Lower lobe of right lung (tissue), 2 donors: ENCODE measurements at regions not wholly inside any gene's neighbourhood (a gene's known extent, or its start where the extent isn't known, plus 50 kb on each side); places are given as distances from the start of the nearest gene placed in this dataset.
A peak's percentile ranks its signal among the peaks of the same experiment; 100 is the strongest.

Experiments
- ATAC-seq, 2 donors: fragments of 200-7000 bp; cut with Tn5 transposase; one replicate each; pipeline ENCODE4 v1.9.1; 2020 to 2022; ENCODE audit warnings: mild to moderate bottlenecking in 2 of 2, moderate library complexity in 2 of 2
- DNase-seq: peaks from one replicate; pipeline ENCODE4 v3.0.0-alpha.2; 2020
- H3K27ac ChIP-seq: fragments of 200-600 bp; one replicate; pipeline ENCODE4 v1.8.0; 2022
- H3K27me3 ChIP-seq: fragments of 200-600 bp; one replicate; pipeline ENCODE4 v1.8.0; 2022; ENCODE audit warnings: low read depth
- H3K36me3 ChIP-seq: fragments of 200-600 bp; one replicate; pipeline ENCODE4 v1.8.0; 2022; ENCODE audit warnings: mild to moderate bottlenecking
- H3K4me1 ChIP-seq: fragments of 200-600 bp; one replicate; pipeline ENCODE4 v1.8.0; 2022
- H3K4me3 ChIP-seq: fragments of 200-600 bp; one replicate; pipeline ENCODE4 v1.8.0; 2022; ENCODE audit warnings: mild to moderate bottlenecking
- H3K9me3 ChIP-seq: fragments of 200-600 bp; one replicate; pipeline ENCODE4 v1.8.0; 2022
- intact Hi-C: fragments of 100-400 bp; cut with DNase I; formaldehyde crosslinking; loops from one replicate; pipeline ENCODE4 v1.11.0; 2022
- TF ChIP-seq, protein P1 (sequence below): fragments of 200-600 bp; IDR thresholded peaks from one replicate; pipeline ENCODE4 v1.8.0; 2022; ENCODE audit warnings: antibody characterized with exemption, mild to moderate bottlenecking
- donor health status: DM: no; HTN: yes; CAD: no; lungs with severe emphysema.

DNA sequence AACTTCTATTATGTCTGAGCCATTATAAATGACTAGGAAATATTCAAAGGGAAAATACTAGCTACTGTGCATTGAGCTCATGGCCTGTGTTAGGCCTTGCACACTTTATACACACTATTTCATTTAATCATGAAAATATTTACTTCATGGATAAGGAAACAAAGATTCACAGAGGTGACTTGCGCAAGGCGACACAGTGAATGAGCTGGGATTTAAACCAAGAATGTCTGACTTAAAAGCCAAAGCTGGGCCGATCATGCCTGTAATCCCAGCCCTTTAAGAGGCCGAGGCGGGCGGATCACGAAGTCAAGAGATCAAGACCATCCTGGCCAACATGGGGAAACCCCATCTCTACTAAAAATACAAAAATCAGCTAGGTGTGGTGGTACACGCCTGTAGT is 231.5 kb downstream of the MIAT start:
- no peaks in the 10 kb centered on the region for H3K9me3 ChIP-seq
- no peaks in the 10 kb centered on the region for H3K36me3 ChIP-seq
- H3K4me1 ChIP-seq = peaks cover 5% of the 10 kb centered on the region
- TF ChIP-seq, protein P1, sequence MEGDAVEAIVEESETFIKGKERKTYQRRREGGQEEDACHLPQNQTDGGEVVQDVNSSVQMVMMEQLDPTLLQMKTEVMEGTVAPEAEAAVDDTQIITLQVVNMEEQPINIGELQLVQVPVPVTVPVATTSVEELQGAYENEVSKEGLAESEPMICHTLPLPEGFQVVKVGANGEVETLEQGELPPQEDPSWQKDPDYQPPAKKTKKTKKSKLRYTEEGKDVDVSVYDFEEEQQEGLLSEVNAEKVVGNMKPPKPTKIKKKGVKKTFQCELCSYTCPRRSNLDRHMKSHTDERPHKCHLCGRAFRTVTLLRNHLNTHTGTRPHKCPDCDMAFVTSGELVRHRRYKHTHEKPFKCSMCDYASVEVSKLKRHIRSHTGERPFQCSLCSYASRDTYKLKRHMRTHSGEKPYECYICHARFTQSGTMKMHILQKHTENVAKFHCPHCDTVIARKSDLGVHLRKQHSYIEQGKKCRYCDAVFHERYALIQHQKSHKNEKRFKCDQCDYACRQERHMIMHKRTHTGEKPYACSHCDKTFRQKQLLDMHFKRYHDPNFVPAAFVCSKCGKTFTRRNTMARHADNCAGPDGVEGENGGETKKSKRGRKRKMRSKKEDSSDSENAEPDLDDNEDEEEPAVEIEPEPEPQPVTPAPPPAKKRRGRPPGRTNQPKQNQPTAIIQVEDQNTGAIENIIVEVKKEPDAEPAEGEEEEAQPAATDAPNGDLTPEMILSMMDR = no peak
- no peaks in the 10 kb centered on the region for H3K27me3 ChIP-seq
- ATAC-seq = no peak
- H3K27ac ChIP-seq = no peak overlapping the region
- DNase-seq = no peak
- intact Hi-C loops = no loop called here
- no peak overlapping the region for H3K4me3 ChIP-seq

DNA sequence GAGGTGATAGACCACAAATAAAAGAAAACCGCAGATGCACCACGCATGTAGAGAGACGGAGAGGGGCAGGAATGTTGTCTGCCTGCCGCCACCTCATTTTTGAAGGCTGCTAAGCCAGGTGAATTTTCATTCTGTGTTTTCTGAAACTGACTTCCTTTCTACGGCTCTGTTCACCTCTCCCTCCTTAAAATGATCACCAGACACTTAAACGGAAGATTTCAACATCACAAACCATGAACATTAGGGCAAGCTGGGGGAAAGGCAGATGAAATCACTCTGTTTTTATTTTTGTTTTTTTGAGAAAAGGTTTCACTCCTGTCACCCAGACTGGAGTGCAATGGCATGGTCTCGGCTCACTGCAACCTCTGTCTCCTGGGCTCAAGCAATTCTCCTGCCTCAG is 232.4 kb downstream of the MIAT start:
- no peaks in the 10 kb centered on the region for H3K27me3 ChIP-seq
- H3K27ac ChIP-seq = no peak overlapping the region
- TF ChIP-seq, protein P1 = no peak
- DNase-seq = no peak
- peaks cover 8% of the 10 kb centered on the region for H3K4me1 ChIP-seq
- no peak for ATAC-seq
- H3K36me3 ChIP-seq = no peaks in the 10 kb centered on the region
- intact Hi-C loops = no loop called here
- H3K9me3 ChIP-seq = no peaks in the 10 kb centered on the region
- no peak overlapping the region for H3K4me3 ChIP-seq

GRCh38 chr22:26890870-26891269 is 233.5 kb downstream of the MIAT start:
- no peak overlapping the region for H3K4me3 ChIP-seq
- TF ChIP-seq, protein P1 = no peak
- no peak overlapping the region for H3K27ac ChIP-seq
- intact Hi-C loops = no loop called here
- H3K4me1 ChIP-seq = peaks cover 8% of the 10 kb centered on the region
- ATAC-seq = no peak
- H3K9me3 ChIP-seq = no peaks in the 10 kb centered on the region
- H3K27me3 ChIP-seq = no peaks in the 10 kb centered on the region
- DNase-seq = no peak
- H3K36me3 ChIP-seq = no peaks in the 10 kb centered on the region

- DNase-seq (no peak), ATAC-seq (no peak)
- Histone ChIP-seq H3K4me3 (no peak overlapping the region), H3K36me3 (no peaks in the 10 kb centered on the region), H3K27ac (no peak overlapping the region), H3K27me3 (no peaks in the 10 kb centered on the region), H3K4me1 (peaks cover 8% of the 10 kb centered on the region), H3K9me3 (no peaks in the 10 kb centered on the region)
- TF ChIP-seq, protein P1 = no peak
- intact Hi-C loops = no loop called here
These were observed 234.0 kb downstream of the MIAT start for GRCh38 chr22:26891429-26891828.

DNA sequence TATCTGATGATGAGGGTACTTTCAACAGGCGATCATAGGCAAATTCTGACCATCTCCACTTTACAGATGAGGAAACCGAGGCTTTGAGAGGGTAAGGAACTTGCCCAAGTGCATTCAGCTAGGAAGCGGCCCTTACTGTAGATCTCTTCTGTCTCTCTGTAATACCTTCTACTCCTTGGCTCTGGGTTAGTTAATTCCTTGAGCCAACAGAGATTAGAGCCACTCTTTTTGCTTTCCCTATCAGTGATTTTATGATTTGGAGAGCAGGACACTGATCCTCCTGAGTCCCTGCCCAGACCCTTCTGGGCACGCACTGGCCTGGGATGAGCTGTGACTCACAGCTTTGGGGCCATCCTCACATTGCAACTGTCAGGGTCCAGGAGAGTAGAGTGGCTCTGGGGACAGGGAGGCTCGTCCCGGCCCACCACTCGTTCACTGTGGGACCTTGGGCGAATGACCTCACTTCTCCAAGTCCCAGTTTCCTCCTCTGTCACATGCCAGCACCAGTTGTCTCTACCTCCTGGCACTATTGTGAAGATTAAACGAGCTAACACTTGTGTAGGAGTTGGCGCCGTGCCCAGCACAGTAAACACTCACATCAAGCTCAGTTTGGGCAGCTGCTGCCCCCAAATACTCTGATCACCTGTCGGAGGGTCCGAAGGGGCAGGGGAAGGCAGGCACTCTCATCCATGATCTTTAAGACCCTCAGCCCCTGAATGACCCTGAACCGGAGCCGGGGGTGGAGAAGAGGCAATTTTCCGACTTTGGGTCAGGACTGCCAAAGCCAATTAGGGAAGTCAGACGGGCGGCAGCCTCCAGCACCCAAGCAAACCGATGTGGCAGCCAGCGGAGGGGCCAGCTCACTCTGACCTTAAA is 235.0 kb downstream of the MIAT start:
- DNase-seq (peak; percentile 65), ATAC-seq (peak; percentile 37 to 55)
- Histone ChIP-seq H3K27ac (no peak overlapping the region), H3K4me1 (peaks cover 8% of the 10 kb centered on the region), H3K9me3 (no peaks in the 10 kb centered on the region), H3K27me3 (no peaks in the 10 kb centered on the region), H3K4me3 (no peak overlapping the region), H3K36me3 (no peaks in the 10 kb centered on the region)
- TF ChIP-seq, protein P1 = no peak
- intact Hi-C loops = no loop called here
